ENCODE measurements at regions not wholly inside any gene's neighbourhood (a gene's known extent, or its start where the extent isn't known, plus 50 kb on each side); places are given as distances from the start of the nearest gene placed in this dataset.

DNA sequence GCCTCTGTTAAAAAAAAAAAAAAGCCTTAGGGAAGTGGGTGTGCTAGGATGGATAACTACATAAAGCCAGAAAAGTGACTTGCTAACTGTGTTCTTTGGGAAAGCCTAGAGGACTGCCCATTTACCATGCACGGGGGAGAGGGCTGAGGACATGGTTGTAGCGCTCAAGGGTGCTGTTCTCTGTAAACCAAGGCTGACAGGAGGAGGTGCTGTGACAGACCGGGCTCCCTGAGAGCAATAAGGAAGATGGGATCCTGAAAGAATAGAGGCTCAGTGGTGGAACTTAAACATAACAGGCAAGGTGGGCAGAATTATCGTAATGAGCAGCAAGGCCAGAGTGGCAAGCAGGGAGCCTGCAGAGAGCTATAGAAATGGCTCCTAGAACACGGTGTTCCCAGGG lies 98.5 kb upstream of the DISP3 start:
- H3K9me3 ChIP-seq = no peaks in the 10 kb centered on the region
- H3K27ac ChIP-seq = no peak overlapping the region
- peaks cover 0 to 3% (median 0%) of the 10 kb centered on the region in 12 donors for H3K4me1 ChIP-seq
- ATAC-seq = no peak
- no peaks in the 10 kb centered on the region for H3K36me3 ChIP-seq
- DNase-seq = no peak
- no peak overlapping the region for H3K4me3 ChIP-seq
- WGBS, 4 donors = 57 to 67% (median 62%) methylated on average over 5 of the region's 5 CpGs
- TF ChIP-seq CTCF (IDR thresholded peaks at IDR 0.05) (no peak), POLR2A (IDR thresholded peaks at IDR 0.05) (no peak)
- intact Hi-C loops (cut with DNase I) = no loop called here
- peaks cover 0 to 46% (median 4%) of the 10 kb centered on the region in 9 donors for H3K27me3 ChIP-seq

DNA sequence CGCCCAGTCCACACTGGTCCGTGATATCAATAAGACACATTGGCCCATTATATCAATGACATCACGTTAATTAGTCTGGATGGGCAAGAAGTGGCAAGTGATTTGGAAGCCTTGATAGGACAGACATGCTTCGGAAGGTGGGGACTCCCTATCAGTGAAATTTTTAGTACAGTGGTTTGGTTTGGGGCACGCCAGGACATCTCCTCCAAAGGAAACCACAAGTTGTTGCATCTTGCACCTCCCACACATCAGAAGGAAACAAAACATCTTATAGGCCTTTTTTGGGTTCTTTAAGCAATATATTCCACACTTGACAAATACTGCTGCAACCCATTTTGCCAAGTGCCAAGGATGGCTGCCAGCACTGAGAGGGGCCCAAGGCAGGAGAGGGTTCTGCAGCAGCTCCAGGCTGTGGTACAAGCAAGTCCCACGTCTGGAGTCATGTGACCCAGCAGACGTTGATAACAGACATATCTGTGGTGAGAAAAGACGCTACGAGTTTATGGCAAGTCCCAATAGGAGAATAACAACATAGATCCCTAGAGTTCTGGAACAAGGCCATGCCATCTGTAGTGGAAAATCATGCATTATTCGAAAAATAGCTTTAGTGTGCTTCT lies 95.3 kb upstream of the DISP3 start:
- H3K27ac ChIP-seq = no peak overlapping the region
- H3K36me3 ChIP-seq = no peaks in the 10 kb centered on the region
- intact Hi-C loops (cut with DNase I) = no loop called here
- no peaks in the 10 kb centered on the region for H3K4me1 ChIP-seq
- no peak for ATAC-seq
- H3K9me3 ChIP-seq = no peaks in the 10 kb centered on the region
- H3K4me3 ChIP-seq = no peak overlapping the region
- TF ChIP-seq CTCF (IDR thresholded peaks at IDR 0.05) = no peak
- TF ChIP-seq POLR2A (IDR thresholded peaks at IDR 0.05) = no peak
- DNase-seq = no peak
- WGBS, 4 donors = 51 to 61% (median 54%) methylated on average over 10 of the region's 10 CpGs
- peaks cover 0 to 50% (median 8%) of the 10 kb centered on the region in 9 donors for H3K27me3 ChIP-seq

DNA sequence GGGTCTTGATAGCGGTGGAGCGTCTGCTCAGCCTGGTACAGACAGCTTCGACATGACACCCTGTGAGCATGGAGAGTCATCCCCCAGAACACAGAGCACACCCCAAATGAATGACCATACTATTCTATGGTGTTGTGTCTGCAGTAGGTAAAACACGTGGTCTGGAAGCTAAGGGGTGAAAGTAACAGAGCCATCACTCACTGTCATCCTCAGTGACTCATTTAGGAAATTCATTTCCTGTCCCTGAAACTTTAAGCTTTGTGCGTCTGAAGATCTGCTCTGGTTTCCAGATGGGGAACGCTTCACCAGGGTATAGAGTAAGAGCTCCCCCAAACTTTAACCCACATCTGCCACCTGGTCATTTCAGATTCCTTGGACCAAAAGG lies 94.8 kb upstream of the DISP3 start:
- Histone ChIP-seq H3K36me3 (no peaks in the 10 kb centered on the region), H3K27me3 (peaks cover 0 to 50% (median 12%) of the 10 kb centered on the region in 9 donors), H3K9me3 (no peaks in the 10 kb centered on the region), H3K27ac (no peak overlapping the region), H3K4me1 (no peaks in the 10 kb centered on the region), H3K4me3 (no peak overlapping the region)
- ATAC-seq = no peak
- WGBS, 4 donors = 57 to 65% (median 60%) methylated on average over 6 of the region's 6 CpGs
- intact Hi-C loops (cut with DNase I) = no loop called here
- no peak for TF ChIP-seq POLR2A (IDR thresholded peaks at IDR 0.05)
- DNase-seq = no peak

DNA sequence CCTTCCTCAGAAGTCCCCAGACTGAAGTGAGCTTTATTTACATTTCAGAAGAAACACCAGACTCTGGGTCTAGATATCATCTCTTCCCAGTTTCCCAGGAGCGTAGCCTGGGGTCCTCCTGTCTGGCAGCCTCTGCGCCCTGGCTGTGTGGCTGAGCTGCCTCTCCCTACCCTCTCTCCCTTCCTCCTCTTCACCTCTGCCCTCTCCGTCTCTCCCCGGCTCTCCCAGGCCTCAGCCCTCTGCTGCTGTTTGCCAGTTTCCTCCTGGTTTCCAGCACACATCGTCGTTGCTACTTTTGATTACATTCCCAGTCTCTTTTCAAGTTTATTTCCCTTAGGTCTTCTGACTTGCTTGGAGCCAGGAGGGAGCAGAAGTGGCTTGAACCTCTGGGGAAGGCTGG lies 91.1 kb upstream of the DISP3 start:
- H3K9me3 ChIP-seq = no peaks in the 10 kb centered on the region
- H3K4me1 ChIP-seq = no peaks in the 10 kb centered on the region
- H3K27me3 ChIP-seq = peaks cover 0 to 47% (median 8%) of the 10 kb centered on the region in 9 donors
- DNase-seq (no peak), ATAC-seq (no peak)
- TF ChIP-seq POLR2A (IDR thresholded peaks at IDR 0.05) (no peak), CTCF (IDR thresholded peaks at IDR 0.05) (no peak)
- H3K4me3 ChIP-seq = no peak overlapping the region
- 13 to 26% (median 17%) methylated on average over 6 of the region's 6 CpGs for WGBS, 4 donors
- intact Hi-C loops (cut with DNase I) = no loop called here
- no peaks in the 10 kb centered on the region for H3K36me3 ChIP-seq
- H3K27ac ChIP-seq = no peak overlapping the region

GRCh38 chr1:11388617-11389016 lies 90.3 kb upstream of the DISP3 start:
- intact Hi-C loops (cut with DNase I) = no loop called here
- H3K27me3 ChIP-seq = peaks cover 0 to 54% (median 8%) of the 10 kb centered on the region in 9 donors
- 50 to 74% (median 55%) methylated on average over 3 to 9 of the region's 9 CpGs for WGBS, 4 donors
- no peaks in the 10 kb centered on the region for H3K9me3 ChIP-seq
- ATAC-seq = no peak
- H3K4me1 ChIP-seq = no peaks in the 10 kb centered on the region
- H3K4me3 ChIP-seq = no peak overlapping the region
- H3K36me3 ChIP-seq = no peaks in the 10 kb centered on the region
- no peak for TF ChIP-seq CTCF (IDR thresholded peaks at IDR 0.05)
- no peak for TF ChIP-seq POLR2A (IDR thresholded peaks at IDR 0.05)
- H3K27ac ChIP-seq = no peak overlapping the region
- no peak for DNase-seq
